Osteoblast (primary cell): ENCODE measurements at regions not wholly inside any gene's neighbourhood (a gene's known extent, or its start where the extent isn't known, plus 50 kb on each side); places are given as distances from the start of the nearest gene placed in this dataset.
"Not testable (repeated sequence)": the region's sequence is repeated elsewhere in the genome, so short reads cannot be mapped to it uniquely, and the experiment has no call there.

Source experiments
- DNase-seq: peaks from one replicate; pipeline ENCODE4 v3.0.0; 2011; ENCODE audit warnings: low spot score, mixed read lengths; ENCODE audit not compliant: insufficient read length; ENCODE audit errors: missing footprints
- H2AFZ ChIP-seq: 2 replicates; pipeline ENCODE4 v1.6.0; 2011; ENCODE audit warnings: mild to moderate bottlenecking, low read length
- H3K27ac ChIP-seq: 2 replicates; pipeline ENCODE4 v1.5.1; 2011; ENCODE audit warnings: mild to moderate bottlenecking, low read depth, low read length, moderate library complexity
- H3K27me3 ChIP-seq: 2 replicates; pipeline ENCODE4 v1.6.0; 2012; ENCODE audit warnings: mild to moderate bottlenecking, control low read depth, inconsistent platforms, low read length, moderate library complexity; ENCODE audit not compliant: insufficient read depth
- H3K36me3 ChIP-seq: 2 replicates; pipeline ENCODE4 v1.5.1; 2011; ENCODE audit warnings: mild to moderate bottlenecking, low read length, control low read depth, moderate library complexity; ENCODE audit not compliant: insufficient read depth
- H3K4me1 ChIP-seq: 2 replicates; pipeline ENCODE4 v1.5.1; 2011; ENCODE audit warnings: mild to moderate bottlenecking, low read length, control low read depth, moderate library complexity; ENCODE audit not compliant: insufficient read depth
- H3K4me2 ChIP-seq: 2 replicates; pipeline ENCODE4 v1.6.0; 2011; ENCODE audit warnings: mild to moderate bottlenecking, low read length; ENCODE audit not compliant: insufficient read depth
- H3K4me3 ChIP-seq: fragments of 200-600 bp; sonication (generic); 3 replicates; pipeline ENCODE4 v1.5.1; 2012; ENCODE audit warnings: mild to moderate bottlenecking, low read length, inconsistent platforms; ENCODE audit not compliant: insufficient read depth
- H3K79me2 ChIP-seq: 2 replicates; pipeline ENCODE4 v1.6.0; 2012; ENCODE audit warnings: mild to moderate bottlenecking, low read length, control low read depth, inconsistent platforms; ENCODE audit not compliant: insufficient read depth
- H3K9me3 ChIP-seq: 2 replicates; pipeline ENCODE4 v1.5.1; 2011; ENCODE audit warnings: low read depth, low read length, control low read depth
- H4K20me1 ChIP-seq: 2 replicates; pipeline ENCODE4 v1.6.0; 2012; ENCODE audit warnings: mild to moderate bottlenecking, low read length, control low read depth; ENCODE audit not compliant: insufficient read depth
- TF ChIP-seq, protein P1 (sequence below): IDR thresholded peaks from 2 replicates; pipeline ENCODE4 v1.5.1; 2011; ENCODE audit warnings: mild to moderate bottlenecking, low read depth, low read length, moderate library complexity; ENCODE audit errors: extremely low read depth

DNA sequence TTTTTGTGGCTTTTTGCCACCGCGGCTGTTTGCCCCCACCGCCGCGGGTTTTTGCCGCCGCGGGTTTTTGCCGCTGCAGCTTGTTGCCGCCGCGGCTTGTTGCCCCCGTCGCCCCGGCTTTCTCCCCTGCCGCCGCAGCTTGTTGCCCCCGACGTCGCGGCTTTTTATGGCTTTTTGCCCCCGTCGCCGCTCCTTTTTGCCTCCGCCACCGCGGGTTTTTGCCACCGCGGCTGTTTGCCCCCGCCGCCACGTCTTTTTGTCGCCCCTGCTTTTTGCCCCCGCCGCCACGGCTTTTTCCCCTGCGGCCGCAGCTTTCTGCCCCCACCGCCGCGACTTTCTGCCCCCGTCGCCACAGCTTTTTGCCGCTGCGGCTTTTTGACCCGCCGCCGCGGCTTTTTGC is 149.5 kb downstream of the KCNJ18 start:
- TF ChIP-seq, protein P1, sequence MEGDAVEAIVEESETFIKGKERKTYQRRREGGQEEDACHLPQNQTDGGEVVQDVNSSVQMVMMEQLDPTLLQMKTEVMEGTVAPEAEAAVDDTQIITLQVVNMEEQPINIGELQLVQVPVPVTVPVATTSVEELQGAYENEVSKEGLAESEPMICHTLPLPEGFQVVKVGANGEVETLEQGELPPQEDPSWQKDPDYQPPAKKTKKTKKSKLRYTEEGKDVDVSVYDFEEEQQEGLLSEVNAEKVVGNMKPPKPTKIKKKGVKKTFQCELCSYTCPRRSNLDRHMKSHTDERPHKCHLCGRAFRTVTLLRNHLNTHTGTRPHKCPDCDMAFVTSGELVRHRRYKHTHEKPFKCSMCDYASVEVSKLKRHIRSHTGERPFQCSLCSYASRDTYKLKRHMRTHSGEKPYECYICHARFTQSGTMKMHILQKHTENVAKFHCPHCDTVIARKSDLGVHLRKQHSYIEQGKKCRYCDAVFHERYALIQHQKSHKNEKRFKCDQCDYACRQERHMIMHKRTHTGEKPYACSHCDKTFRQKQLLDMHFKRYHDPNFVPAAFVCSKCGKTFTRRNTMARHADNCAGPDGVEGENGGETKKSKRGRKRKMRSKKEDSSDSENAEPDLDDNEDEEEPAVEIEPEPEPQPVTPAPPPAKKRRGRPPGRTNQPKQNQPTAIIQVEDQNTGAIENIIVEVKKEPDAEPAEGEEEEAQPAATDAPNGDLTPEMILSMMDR: no peak
- Histone ChIP-seq H3K4me2 (no peak overlapping the region), H3K27ac (no peak overlapping the region), H3K4me1 (no peaks in the 10 kb centered on the region), H3K4me3 (no peak overlapping the region), H3K9me3 (no peaks in the 10 kb centered on the region), H3K79me2 (no peaks in the 10 kb centered on the region), H3K36me3 (no peaks in the 10 kb centered on the region), H2AFZ (no peak overlapping the region), H3K27me3 (no peaks in the 10 kb centered on the region), H4K20me1 (no peaks in the 10 kb centered on the region)
- no peak for DNase-seq

DNA sequence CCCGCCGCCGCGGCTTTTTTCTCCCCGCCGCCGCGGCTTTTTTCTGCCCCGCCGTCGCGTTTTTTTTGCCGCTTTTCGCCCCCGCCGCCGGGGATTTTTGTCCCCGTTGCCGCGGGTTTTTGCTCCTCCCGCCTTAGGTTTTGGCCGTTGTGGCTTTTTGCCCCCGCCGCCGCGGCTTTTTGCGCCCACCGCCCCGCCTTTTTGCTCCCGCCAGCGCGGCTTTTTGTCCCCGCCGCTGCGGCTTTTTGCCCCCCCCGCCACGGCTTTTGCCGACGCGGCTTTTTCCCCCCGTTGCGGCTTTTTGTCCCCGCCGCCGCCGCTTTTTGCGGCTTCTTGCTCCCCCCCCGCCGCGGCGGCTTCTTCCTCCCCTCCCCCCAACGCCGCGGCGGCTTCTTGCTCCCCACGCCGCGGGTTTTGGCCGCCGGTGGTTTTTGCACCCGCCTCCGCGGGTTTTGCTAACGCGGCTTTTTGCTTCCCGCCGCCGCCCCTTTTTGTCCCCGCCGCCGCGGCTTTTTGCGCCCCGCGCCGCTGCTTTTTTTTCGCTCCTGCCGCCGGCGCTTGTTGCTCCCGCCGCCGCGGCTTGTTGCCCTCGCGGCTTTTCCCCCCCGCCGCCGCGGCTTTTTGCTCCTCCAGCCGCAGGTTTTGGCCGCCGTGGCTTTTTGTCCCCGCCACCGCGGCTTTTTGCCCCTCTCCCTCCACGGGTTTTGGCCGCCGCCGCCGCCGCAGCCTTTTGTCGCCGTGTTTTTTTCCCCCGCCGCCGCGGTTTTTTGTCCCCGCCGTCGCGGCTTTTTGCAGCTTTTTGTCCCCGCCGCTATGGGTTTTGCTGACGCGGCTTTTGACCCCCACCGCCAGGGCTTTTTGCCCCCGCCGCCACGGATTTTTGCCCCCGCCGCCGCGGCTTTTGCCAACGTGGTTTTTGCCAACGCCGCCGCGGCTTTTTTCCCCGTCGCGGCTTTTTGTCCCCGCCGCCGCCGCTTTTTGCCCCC is 150.3 kb downstream of the KCNJ18 start:
- no peak for DNase-seq
- no peak overlapping the region for H2AFZ ChIP-seq
- H3K4me3 ChIP-seq: no peak overlapping the region
- H3K4me1 ChIP-seq: no peaks in the 10 kb centered on the region
- H3K27ac ChIP-seq: no peak overlapping the region
- H4K20me1 ChIP-seq: no peaks in the 10 kb centered on the region
- TF ChIP-seq, protein P1: no peak
- no peaks in the 10 kb centered on the region for H3K36me3 ChIP-seq
- no peaks in the 10 kb centered on the region for H3K27me3 ChIP-seq
- no peaks in the 10 kb centered on the region for H3K9me3 ChIP-seq
- no peak overlapping the region for H3K4me2 ChIP-seq
- no peaks in the 10 kb centered on the region for H3K79me2 ChIP-seq

DNA sequence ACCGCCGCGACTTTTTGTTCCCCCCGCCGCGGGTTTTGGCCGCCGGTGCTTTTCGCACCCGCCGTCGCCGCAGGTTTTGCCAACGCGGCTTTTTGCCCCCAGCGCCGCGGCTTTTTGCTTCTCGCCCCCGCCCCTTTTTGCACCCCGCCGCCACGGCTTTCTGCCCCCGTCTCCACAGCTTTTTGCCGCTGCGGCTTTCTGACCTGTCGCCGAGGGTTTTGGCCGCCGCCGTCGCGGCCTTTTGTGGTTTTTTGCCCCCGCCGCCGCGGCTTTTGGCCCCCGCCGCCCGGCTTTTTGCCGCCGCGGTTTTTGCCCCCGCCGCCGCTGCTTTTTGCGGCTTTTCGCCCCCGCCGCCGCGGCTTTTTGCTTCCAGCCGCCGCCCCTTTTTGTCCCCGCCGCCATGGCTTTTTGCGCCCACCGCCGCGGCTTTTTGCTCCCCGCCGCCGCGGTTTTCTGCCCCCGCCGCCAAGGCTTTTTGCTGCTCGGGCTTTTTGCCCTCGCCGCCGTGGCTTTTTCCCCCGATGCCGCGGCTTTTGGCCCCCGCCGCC is 151.1 kb downstream of the KCNJ18 start:
- TF ChIP-seq, protein P1: no peak
- H4K20me1 ChIP-seq: no peaks in the 10 kb centered on the region
- DNase-seq: no peak
- no peaks in the 10 kb centered on the region for H3K36me3 ChIP-seq
- H3K27ac ChIP-seq: no peak overlapping the region
- no peak overlapping the region for H3K4me3 ChIP-seq
- H3K4me2 ChIP-seq: no peak overlapping the region
- no peak overlapping the region for H2AFZ ChIP-seq
- no peaks in the 10 kb centered on the region for H3K4me1 ChIP-seq
- H3K79me2 ChIP-seq: no peaks in the 10 kb centered on the region
- H3K27me3 ChIP-seq: no peaks in the 10 kb centered on the region
- H3K9me3 ChIP-seq: no peaks in the 10 kb centered on the region

DNA sequence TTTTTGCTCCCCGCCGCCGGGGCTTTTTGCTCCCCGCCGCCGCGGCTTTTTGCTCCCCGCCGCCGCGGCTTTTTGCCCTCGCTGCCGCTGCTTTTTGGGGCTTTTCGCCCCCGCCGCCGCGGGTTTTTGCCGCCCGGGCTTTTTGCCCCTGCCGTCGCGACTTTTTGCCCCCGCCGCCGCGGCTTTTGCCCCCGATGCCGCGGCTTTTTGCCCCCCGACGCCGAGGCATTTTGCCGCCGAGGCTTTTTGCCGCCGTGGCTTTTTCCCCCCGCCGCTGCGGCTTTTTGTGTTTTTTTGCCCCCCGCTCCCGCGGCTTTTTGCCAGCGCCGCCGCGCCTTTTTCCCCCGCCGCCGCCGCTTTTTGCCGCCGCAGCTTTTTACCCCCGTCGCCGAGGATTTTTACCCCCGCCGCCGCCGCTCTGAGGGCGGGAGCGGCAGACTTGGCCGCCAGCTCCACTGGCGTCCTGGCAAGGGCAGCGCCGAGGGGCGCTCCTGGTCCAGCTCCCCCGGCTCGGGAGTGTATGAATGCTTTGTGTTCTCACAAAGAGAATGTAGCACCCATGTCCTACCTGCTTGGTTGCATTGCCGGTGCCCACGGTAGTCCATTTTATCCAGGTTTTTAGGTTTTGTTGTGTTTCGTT is 151.7 kb downstream of the KCNJ18 start:
- Histone ChIP-seq H2AFZ (no peak overlapping the region), H3K9me3 (no peaks in the 10 kb centered on the region), H3K27me3 (no peaks in the 10 kb centered on the region), H3K36me3 (no peaks in the 10 kb centered on the region), H4K20me1 (no peaks in the 10 kb centered on the region), H3K4me2 (no peak overlapping the region), H3K4me3 (no peak overlapping the region), H3K4me1 (no peaks in the 10 kb centered on the region), H3K79me2 (no peaks in the 10 kb centered on the region), H3K27ac (no peak overlapping the region)
- DNase-seq: no peak
- TF ChIP-seq, protein P1: no peak

DNA sequence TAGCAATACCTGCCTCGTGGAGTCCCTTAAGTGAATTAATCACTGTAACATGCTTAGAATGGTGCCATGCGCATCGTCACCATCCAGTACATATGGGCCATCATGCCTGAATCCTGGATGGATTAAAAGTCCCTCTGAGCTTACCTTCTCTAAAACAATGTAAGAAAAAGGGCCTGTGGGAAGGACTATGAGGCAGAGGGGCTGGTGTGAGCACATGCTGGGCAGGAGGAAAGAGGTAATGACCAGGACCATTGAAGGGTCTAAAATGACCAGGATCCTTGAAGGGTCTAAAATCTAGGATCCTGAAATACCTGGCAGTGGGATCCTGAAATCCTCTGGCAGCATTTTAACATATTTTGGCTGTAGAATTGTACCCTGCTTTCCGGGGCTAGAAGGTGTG is 156.2 kb downstream of the KCNJ18 start:
- not testable (repeated sequence) for H2AFZ ChIP-seq, H3K27ac ChIP-seq, H3K27me3 ChIP-seq, H3K9me3 ChIP-seq, H3K4me3 ChIP-seq, H3K4me1 ChIP-seq, H4K20me1 ChIP-seq, DNase-seq, H3K36me3 ChIP-seq, H3K79me2 ChIP-seq, H3K4me2 ChIP-seq

DNA sequence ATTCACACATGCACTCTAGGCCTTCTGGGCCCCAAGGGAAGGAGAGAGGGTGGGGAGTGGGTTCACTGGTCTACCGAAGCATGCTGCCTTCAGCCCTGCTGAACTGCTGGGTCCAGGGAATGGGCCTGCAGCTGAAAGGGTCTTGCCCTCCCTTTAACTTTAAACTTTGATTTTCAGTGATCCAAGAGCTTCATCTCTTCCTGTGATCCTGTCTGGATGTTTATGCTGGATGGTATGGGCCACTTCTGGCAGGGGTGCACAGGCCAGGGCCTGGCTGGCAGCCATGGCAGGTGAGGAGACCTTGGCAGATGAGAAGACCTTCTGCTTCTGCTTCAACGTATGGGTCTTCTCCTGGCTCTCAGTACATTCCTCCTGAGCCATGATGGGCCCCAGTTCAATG is 156.7 kb downstream of the KCNJ18 start:
- H3K4me2 ChIP-seq, H3K36me3 ChIP-seq, H3K27ac ChIP-seq: not testable (repeated sequence)

More for the DNA sequence above, 156.7 kb downstream of the KCNJ18 start:
- H3K4me3 ChIP-seq, DNase-seq, H4K20me1 ChIP-seq, H3K79me2 ChIP-seq, H3K27me3 ChIP-seq, H3K4me1 ChIP-seq, H3K9me3 ChIP-seq, H2AFZ ChIP-seq: not testable (repeated sequence)
